ENCODE measurements at regions not wholly inside any gene's neighbourhood (a gene's known extent, or its start where the extent isn't known, plus 50 kb on each side); places are given as distances from the start of the nearest gene placed in this dataset.

GRCh38 chr12:92991134-92991533 is 62.0 kb upstream of the EEA1 start:
- Histone ChIP-seq H3K4me1 (replicated peaks) (no peaks in the 10 kb centered on the region), H3K4me3 (no peak overlapping the region), H3K36me3 (no peaks in the 10 kb centered on the region), H3K9me3 (no peaks in the 10 kb centered on the region), H3K27ac (no peak overlapping the region), H3K27me3 (replicated peaks; ENCODE audit: insufficient read depth) (no peaks in the 10 kb centered on the region)
- TF ChIP-seq CTCF (IDR thresholded peaks at IDR 0.05) (no peak), POLR2AphosphoS5 (IDR thresholded peaks at IDR 0.05) (no peak)
- intact Hi-C loops (cut with DNase I): no loop called here
- DNase-seq (ENCODE audit: low spot score): no peak
- 82% methylated on average over 3 of the region's 3 CpGs for WGBS

GRCh38 chr12:92992041-92992440 is 62.9 kb upstream of the EEA1 start:
- TF ChIP-seq CTCF (IDR thresholded peaks at IDR 0.05): no peak
- no peak for TF ChIP-seq POLR2AphosphoS5 (IDR thresholded peaks at IDR 0.05)
- TF ChIP-seq POLR2A (IDR thresholded peaks at IDR 0.05): no peak
- H3K4me1 ChIP-seq (replicated peaks): no peaks in the 10 kb centered on the region
- H3K4me3 ChIP-seq: no peak overlapping the region
- H3K27ac ChIP-seq: no peak overlapping the region
- no peak for DNase-seq (ENCODE audit: low spot score)
- intact Hi-C loops (cut with DNase I): no loop called here
- H3K9me3 ChIP-seq: no peaks in the 10 kb centered on the region
- H3K36me3 ChIP-seq: no peaks in the 10 kb centered on the region
- H3K27me3 ChIP-seq (replicated peaks; ENCODE audit: insufficient read depth): no peaks in the 10 kb centered on the region

- WGBS: 95% methylated on average over 1 of the region's 1 CpG
- DNase-seq (ENCODE audit: low spot score): no peak
- no peaks in the 10 kb centered on the region for H3K36me3 ChIP-seq
- no peaks in the 10 kb centered on the region for H3K4me1 ChIP-seq (replicated peaks)
- intact Hi-C loops (cut with DNase I): no loop called here
- no peak overlapping the region for H3K4me3 ChIP-seq
- no peaks in the 10 kb centered on the region for H3K27me3 ChIP-seq (replicated peaks; ENCODE audit: insufficient read depth)
- TF ChIP-seq CTCF (IDR thresholded peaks at IDR 0.05): no peak
- TF ChIP-seq POLR2A (IDR thresholded peaks at IDR 0.05): no peak
- no peak for TF ChIP-seq POLR2AphosphoS5 (IDR thresholded peaks at IDR 0.05)
- no peaks in the 10 kb centered on the region for H3K9me3 ChIP-seq
- no peak overlapping the region for H3K27ac ChIP-seq
Measured at GRCh38 chr12:92993259-92993658, 64.2 kb upstream of the EEA1 start.

GRCh38 chr12:92995258-92995903 is 66.3 kb upstream of the EEA1 start:
- H3K27me3 ChIP-seq (replicated peaks; ENCODE audit: insufficient read depth): no peaks in the 10 kb centered on the region
- intact Hi-C loops (cut with DNase I): no loop called here
- no peaks in the 10 kb centered on the region for H3K9me3 ChIP-seq
- DNase-seq (ENCODE audit: low spot score): no peak
- WGBS: 91% methylated on average over 7 of the region's 7 CpGs
- H3K27ac ChIP-seq: no peak overlapping the region
- TF ChIP-seq CTCF (IDR thresholded peaks at IDR 0.05): no peak
- TF ChIP-seq POLR2AphosphoS5 (IDR thresholded peaks at IDR 0.05): no peak
- TF ChIP-seq POLR2A (IDR thresholded peaks at IDR 0.05): no peak
- no peak overlapping the region for H3K4me3 ChIP-seq
- H3K36me3 ChIP-seq: no peaks in the 10 kb centered on the region
- no peaks in the 10 kb centered on the region for H3K4me1 ChIP-seq (replicated peaks)

- 60% methylated on average over 5 of the region's 5 CpGs for WGBS
- intact Hi-C loops (cut with DNase I): no loop called here
Measured at GRCh38 chr12:93000026-93000425, 70.9 kb upstream of the EEA1 start.

More at GRCh38 chr12:93000026-93000425, 70.9 kb upstream of the EEA1 start:
- TF ChIP-seq POLR2AphosphoS5 (IDR thresholded peaks at IDR 0.05) (no peak), POLR2A (IDR thresholded peaks at IDR 0.05) (no peak), CTCF (IDR thresholded peaks at IDR 0.05) (no peak)
- Histone ChIP-seq H3K27me3 (replicated peaks; ENCODE audit: insufficient read depth) (no peaks in the 10 kb centered on the region), H3K27ac (no peak overlapping the region), H3K36me3 (no peaks in the 10 kb centered on the region), H3K9me3 (no peaks in the 10 kb centered on the region), H3K4me3 (no peak overlapping the region), H3K4me1 (replicated peaks) (no peaks in the 10 kb centered on the region)
- no peak for DNase-seq (ENCODE audit: low spot score)
